GM18909 (cell line): ENCODE measurements at regions not wholly inside any gene's neighbourhood (a gene's known extent, or its start where the extent isn't known, plus 50 kb on each side); places are given as distances from the start of the nearest gene placed in this dataset.
A peak's percentile ranks its signal among the peaks of the same experiment; 100 is the strongest.

Source experiments
- ATAC-seq: cut with Tn5 transposase; IDR thresholded peaks from one replicate; pipeline ENCODE4 v1.9.1; 2021; ENCODE audit warnings: mild to moderate bottlenecking; ENCODE audit not compliant: unreplicated experiment, poor library complexity

DNA sequence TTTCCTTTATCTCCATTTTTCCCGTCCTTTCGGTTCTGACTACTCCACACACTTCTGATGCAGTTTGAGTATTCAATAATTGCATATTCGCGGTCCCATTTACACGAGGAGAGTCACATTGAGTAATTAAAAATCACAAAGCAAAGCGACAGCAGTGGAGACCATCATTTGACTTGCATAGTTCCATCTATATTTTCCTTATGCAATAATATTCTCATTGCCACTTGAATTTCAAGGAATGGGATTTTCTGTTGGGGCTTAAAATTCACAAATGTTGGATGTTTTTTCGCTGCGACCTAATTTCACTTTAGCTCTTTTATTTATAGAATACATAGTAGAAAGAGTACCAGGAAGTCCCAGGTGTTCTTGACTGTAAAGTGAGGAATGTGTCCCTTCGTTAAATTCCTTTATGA lies 186.8 kb downstream of the ZEB2 start:
- ATAC-seq: no peak

DNA sequence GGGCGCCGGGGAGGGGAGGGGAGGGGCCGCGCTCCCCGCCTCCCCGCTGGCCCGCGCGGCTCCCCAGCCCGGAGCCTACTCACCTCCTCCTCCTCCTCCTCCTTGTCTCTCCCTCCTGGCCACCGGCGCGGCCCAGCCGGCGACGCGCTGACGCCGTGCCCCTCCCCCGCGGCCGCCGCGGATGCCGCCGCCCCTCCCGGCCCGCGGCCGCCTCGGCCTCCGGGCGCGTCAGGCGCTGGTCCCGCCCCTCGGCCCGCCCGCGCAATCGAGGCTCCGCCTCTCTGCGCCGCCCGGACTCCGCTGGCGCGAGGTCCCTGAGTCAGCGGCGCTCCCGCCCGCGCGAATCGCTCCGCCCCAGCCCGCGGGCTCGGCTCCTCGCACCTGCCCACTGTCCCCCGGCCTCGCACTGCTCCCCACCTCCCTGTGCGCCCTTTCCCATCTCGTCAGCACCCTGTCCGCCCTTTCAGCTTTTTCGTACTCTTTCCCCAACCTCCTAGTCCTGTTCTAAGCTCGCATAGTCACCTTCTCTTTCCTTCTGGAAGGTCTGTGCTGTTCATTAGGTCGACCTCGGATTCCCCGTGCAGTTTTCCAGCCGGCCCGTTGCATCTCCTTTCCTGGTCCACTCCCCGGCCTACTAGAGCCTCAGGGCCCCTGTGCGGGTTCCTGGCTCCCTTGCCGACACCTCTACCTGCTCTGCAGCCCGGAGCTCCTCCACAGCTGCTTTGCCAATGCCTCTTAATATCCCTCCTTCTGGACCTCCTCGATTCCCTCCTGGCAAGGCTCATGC lies 187.4 kb downstream of the ZEB2 start:
- ATAC-seq: peak; percentile 92

- ATAC-seq: peak; percentile 75
These were observed 188.1 kb downstream of the ZEB2 start for GRCh38 chr2:144331674-144332355.

GRCh38 chr2:144330951-144331673 lies 188.8 kb downstream of the ZEB2 start:
- ATAC-seq: no peak

DNA sequence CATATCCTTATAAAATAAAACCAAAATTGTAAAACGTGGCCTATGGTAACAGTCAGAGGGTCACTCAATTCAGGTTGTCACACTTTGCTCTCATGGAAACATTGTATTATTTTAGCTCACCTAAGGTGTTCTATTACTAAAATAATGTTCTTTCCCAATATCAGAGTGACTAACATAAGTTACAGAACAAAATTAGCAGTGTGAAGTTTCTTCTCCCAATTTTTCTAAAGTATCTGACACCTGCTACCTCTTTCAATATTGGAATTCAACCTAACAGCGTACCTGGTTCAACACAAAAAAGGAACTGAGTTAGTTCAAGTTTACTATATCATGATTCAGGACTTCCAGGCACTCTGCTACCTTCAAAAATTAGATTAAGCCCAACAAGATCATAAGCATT lies 190.4 kb downstream of the ZEB2 start:
- no peak for ATAC-seq

DNA sequence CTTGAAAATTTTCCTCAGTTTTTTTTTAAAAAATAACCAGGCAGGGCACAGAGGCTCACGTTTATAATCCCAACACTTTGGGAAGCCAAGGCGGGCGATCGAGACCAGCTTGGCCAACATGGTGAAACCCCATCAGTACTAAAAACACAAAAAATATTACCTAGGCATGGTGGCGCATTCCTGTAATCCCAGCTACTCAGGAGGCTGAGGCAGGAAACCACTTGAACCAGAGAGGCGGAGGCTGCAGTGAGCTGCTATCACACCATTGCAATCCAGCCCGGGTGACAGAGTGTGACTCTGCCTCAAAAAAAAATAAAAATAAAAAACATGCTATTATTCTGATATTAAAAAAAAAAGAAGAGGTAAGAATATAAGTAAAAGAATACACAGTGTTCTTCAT lies 191.0 kb downstream of the ZEB2 start:
- ATAC-seq: no peak

GRCh38 chr2:144326825-144327224 lies 193.1 kb downstream of the ZEB2 start:
- ATAC-seq: no peak

DNA sequence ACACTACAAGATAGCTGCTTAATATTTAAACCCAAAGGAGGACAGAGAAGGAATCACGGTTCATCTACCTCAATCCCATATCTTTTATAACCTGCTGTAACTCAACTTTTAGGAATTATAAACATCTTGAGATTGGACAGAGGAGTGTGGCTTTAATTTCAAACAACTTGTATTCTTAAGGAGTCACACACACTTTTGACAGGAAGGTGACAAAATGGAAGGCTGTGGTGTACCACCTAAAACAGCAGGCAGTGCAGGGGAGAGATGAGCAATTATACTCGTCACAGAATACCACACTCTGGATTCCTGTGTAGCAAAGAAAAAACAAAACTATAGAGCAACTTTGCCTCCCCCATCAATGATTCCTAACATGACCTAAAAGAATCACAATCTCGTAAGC lies 194.8 kb downstream of the ZEB2 start:
- peak; percentile 83 for ATAC-seq

GRCh38 chr2:144324446-144325045 lies 195.4 kb downstream of the ZEB2 start:
- ATAC-seq: peak; percentile 35

DNA sequence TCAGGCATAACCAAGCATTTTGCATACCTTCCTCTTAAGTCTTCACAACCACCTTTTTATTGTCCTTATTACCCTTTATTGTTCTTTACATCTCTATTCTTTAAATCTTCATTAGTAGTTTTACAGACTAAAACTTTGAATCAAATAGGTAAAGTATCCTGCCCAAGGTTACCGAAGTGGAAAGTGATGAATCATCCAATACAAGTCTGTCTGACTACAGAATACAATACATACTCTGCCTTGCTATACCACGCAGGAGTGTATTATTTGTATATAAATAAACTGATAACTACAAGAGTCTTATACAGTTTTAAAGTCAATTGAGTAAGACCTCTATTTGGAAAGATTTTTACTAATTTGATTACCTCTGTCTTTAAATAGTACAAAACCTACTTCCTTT lies 196.0 kb downstream of the ZEB2 start:
- ATAC-seq: peak; percentile 55

DNA sequence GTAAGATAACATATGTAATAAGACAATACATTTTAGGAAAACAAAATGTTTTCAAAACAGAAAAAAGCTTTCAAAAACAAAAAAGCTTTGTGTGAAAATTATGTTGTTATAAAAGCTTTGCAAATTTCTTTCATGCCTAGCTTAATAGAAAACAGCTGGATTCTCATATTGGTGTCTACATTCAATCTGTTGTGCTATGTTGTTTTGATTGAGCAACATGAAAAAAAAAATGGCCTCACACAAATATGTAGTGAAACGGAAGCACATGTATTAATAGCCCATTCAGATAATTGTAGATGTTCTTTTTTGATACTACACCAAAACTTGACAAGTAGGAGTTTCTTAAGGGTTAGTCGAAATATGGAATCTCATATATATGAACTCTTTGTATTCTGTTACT lies 197.5 kb downstream of the ZEB2 start:
- no peak for ATAC-seq

GRCh38 chr2:144320491-144320890 lies 199.4 kb downstream of the ZEB2 start:
- ATAC-seq: no peak

- ATAC-seq: no peak
These were observed 202.7 kb downstream of the ZEB2 start for GRCh38 chr2:144317071-144317738.

GRCh38 chr2:144310889-144311608 lies 208.9 kb downstream of the ZEB2 start:
- ATAC-seq: no peak

GRCh38 chr2:144310484-144310883 lies 209.4 kb downstream of the ZEB2 start:
- ATAC-seq: no peak

DNA sequence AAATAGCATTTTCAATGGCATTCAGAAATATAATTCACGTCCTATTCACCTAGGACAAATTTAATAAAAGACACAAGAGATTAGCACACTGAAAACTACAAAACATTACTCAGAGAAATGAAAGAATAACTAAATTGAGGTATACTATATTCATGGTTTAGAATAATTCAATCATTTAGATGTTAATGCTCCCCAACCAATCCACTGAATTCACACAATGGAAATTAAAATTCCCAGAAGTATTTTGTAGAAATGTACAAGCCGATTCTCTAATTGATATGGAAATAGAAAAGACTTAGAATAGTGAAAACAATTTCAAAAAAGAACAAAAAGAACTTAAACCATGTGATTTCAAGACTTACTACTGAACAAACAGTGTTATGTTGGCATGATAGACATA lies 212.2 kb downstream of the ZEB2 start:
- ATAC-seq: no peak

- no peak for ATAC-seq
These were observed 215.7 kb downstream of the ZEB2 start for GRCh38 chr2:144304202-144304601.

- no peak for ATAC-seq
These were observed 219.3 kb downstream of the ZEB2 start for GRCh38 chr2:144300632-144301031.

GRCh38 chr2:144290276-144290675 lies 229.6 kb downstream of the ZEB2 start:
- ATAC-seq: no peak

DNA sequence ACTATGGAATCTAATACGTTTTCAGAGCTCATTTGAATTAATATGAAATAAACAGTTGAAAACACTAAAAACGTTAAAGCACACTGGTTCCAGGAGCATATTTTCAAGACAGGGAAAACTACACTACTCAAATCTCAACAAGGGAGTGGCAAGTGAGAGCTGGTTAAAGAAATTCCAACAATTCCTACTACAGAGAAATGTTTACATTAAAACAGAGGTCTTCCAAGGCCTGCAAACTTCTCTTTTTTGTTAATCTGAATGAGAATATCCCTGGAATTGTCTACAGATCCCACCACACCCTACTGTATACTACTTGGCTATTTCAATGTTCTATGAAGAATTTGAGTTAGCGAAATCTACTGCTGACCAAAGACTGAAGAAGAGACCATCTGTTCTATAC lies 231.5 kb downstream of the ZEB2 start:
- no peak for ATAC-seq
